DND-41 (cell line): ENCODE measurements at regions not wholly inside any gene's neighbourhood (a gene's known extent, or its start where the extent isn't known, plus 50 kb on each side); places are given as distances from the start of the nearest gene placed in this dataset.
A peak's percentile ranks its signal among the peaks of the same experiment; 100 is the strongest.

Experiments
- ATAC-seq: fragments of 200-7000 bp; cut with Tn5 transposase; 3 replicates; pipeline ENCODE4 v1.9.1; 2021; ENCODE audit warnings: low read depth; ENCODE audit not compliant: insufficient read depth
- DNase-seq: peaks from one replicate; pipeline ENCODE4 v3.0.0-alpha.2; 2020
- H2AFZ ChIP-seq: 2 replicates; pipeline ENCODE4 v1.6.0; 2012; ENCODE audit warnings: low read depth, low read length
- H3K27ac ChIP-seq: 2 replicates; pipeline ENCODE4 v1.5.1; 2012; ENCODE audit warnings: low read length, inconsistent platforms
- H3K27me3 ChIP-seq: fragments of 200-600 bp; sonication (generic); 2 replicates; pipeline ENCODE4 v1.6.0; 2012; ENCODE audit warnings: low read length, mild to moderate bottlenecking, inconsistent platforms; ENCODE audit not compliant: insufficient read depth, poor library complexity
- H3K36me3 ChIP-seq: 2 replicates; pipeline ENCODE4 v1.5.1; 2012; ENCODE audit warnings: low read length, inconsistent platforms; ENCODE audit not compliant: insufficient read depth
- H3K4me1 ChIP-seq: 2 replicates; pipeline ENCODE4 v1.5.1; 2012; ENCODE audit warnings: mild to moderate bottlenecking, low read length; ENCODE audit not compliant: insufficient read depth
- H3K4me2 ChIP-seq: 2 replicates; pipeline ENCODE4 v1.6.0; 2012; ENCODE audit warnings: mild to moderate bottlenecking, moderate library complexity, low read length, inconsistent platforms; ENCODE audit not compliant: insufficient read depth
- H3K4me3 ChIP-seq, 2 experiments: fragments of 200-600 bp in 1 of 2; shearing (Covaris generic) in 1 of 2; 2 replicates each; pipeline ENCODE4 v1.5.1; 2012 to 2016; ENCODE audit warnings: inconsistent platforms in 2 of 2, low read length in 2 of 2, mild to moderate bottlenecking in 2 of 2, low read depth in 1 of 2, moderate library complexity in 1 of 2
- H3K79me2 ChIP-seq: 2 replicates; pipeline ENCODE4 v1.6.0; 2012; ENCODE audit warnings: low read length, inconsistent platforms; ENCODE audit not compliant: insufficient read depth
- H3K9ac ChIP-seq: 2 replicates; pipeline ENCODE4 v1.6.0; 2012; ENCODE audit warnings: low read depth, mild to moderate bottlenecking, inconsistent platforms, low read length, moderate library complexity
- H3K9me3 ChIP-seq: 2 replicates; pipeline ENCODE4 v1.5.1; 2012; ENCODE audit warnings: low read length, moderate library complexity, mild to moderate bottlenecking, inconsistent platforms; ENCODE audit not compliant: insufficient read depth, severe bottlenecking
- H4K20me1 ChIP-seq: 2 replicates; pipeline ENCODE4 v1.6.0; 2012; ENCODE audit warnings: low read length; ENCODE audit not compliant: insufficient read depth
- CTCF ChIP-seq: IDR thresholded peaks from 2 replicates; pipeline ENCODE4 v1.5.1; 2012; ENCODE audit warnings: borderline replicate concordance, low read length, moderate library complexity, mild to moderate bottlenecking; ENCODE audit not compliant: poor library complexity, severe bottlenecking; ENCODE audit errors: extremely low read depth
- EZH2 ChIP-seq: IDR thresholded peaks from 3 replicates; pipeline ENCODE4 v1.6.1; 2012; ENCODE audit warnings: borderline replicate concordance, low read depth, mild to moderate bottlenecking, moderate library complexity, low read length, inconsistent platforms; ENCODE audit not compliant: severe bottlenecking

GRCh38 chr21:16309250-16309971 lies 579.6 kb downstream of the USP25 start:
- ATAC-seq (peak; percentile 59), DNase-seq (peak; percentile 14)
- no peaks in the 10 kb centered on the region for H3K36me3 ChIP-seq
- no peaks in the 10 kb centered on the region for H3K9me3 ChIP-seq
- no peaks in the 10 kb centered on the region for H3K79me2 ChIP-seq
- H3K9ac ChIP-seq, result peak overlapping the region; percentile 40
- TF ChIP-seq EZH2 (no peak), CTCF (no peak)
- no peaks in the 10 kb centered on the region for H4K20me1 ChIP-seq
- peak overlapping the region; percentile 21 for H2AFZ ChIP-seq
- H3K27ac ChIP-seq, result peak overlapping the region; percentile 77
- H3K4me2 ChIP-seq, result peak overlapping the region; percentile 49
- H3K4me3 ChIP-seq, result peak overlapping the region in 1 of 2 experiments; percentile 7; a peak in 2 of 4 replicates
- peaks cover 38% of the 10 kb centered on the region for H3K4me1 ChIP-seq
- H3K27me3 ChIP-seq, result no peaks in the 10 kb centered on the region

GRCh38 chr21:16310176-16310575 lies 580.4 kb downstream of the USP25 start:
- H3K9ac ChIP-seq, result peak overlapping the region; percentile 40
- H3K4me2 ChIP-seq, result peak overlapping the region; percentile 49
- no peaks in the 10 kb centered on the region for H3K79me2 ChIP-seq
- no peaks in the 10 kb centered on the region for H3K9me3 ChIP-seq
- peak overlapping the region; percentile 77 for H3K27ac ChIP-seq
- ATAC-seq (peak; percentile 91), DNase-seq (peak; percentile 53)
- peaks cover 38% of the 10 kb centered on the region for H3K4me1 ChIP-seq
- peak overlapping the region in 1 of 2 experiments; percentile 7; a peak in 1 of 4 replicates for H3K4me3 ChIP-seq
- TF ChIP-seq CTCF, result no peak
- H3K36me3 ChIP-seq, result no peaks in the 10 kb centered on the region
- no peaks in the 10 kb centered on the region for H4K20me1 ChIP-seq
- no peaks in the 10 kb centered on the region for H3K27me3 ChIP-seq
- peak overlapping the region; percentile 21 for H2AFZ ChIP-seq

GRCh38 chr21:16311229-16311628 lies 581.4 kb downstream of the USP25 start:
- Histone ChIP-seq H3K9me3 (no peaks in the 10 kb centered on the region), H3K4me3 (no peak overlapping the region), H2AFZ (no peak overlapping the region), H3K9ac (no peak overlapping the region), H4K20me1 (no peaks in the 10 kb centered on the region), H3K27me3 (no peaks in the 10 kb centered on the region), H3K4me1 (peaks cover 38% of the 10 kb centered on the region), H3K27ac (no peak overlapping the region), H3K36me3 (no peaks in the 10 kb centered on the region), H3K79me2 (no peaks in the 10 kb centered on the region), H3K4me2 (no peak overlapping the region)
- DNase-seq (no peak), ATAC-seq (no peak)
- no peak for TF ChIP-seq EZH2
- TF ChIP-seq CTCF, result no peak
